Neural progenitor cell (in vitro differentiated cells): ENCODE measurements at regions not wholly inside any gene's neighbourhood (a gene's known extent, or its start where the extent isn't known, plus 50 kb on each side); places are given as distances from the start of the nearest gene placed in this dataset.

ENCODE experiments used
- EZH2 ChIP-seq: fragments of 200-600 bp; sonication (generic); IDR thresholded peaks from 2 replicates; pipeline ENCODE4 v1.6.1; 2017; ENCODE audit warnings: antibody characterized with exemption, mild to moderate bottlenecking, moderate library complexity
- EZH2phosphoT487 ChIP-seq: fragments of 200-600 bp; sonication (generic); IDR thresholded peaks from 2 replicates; pipeline ENCODE4 v1.6.1; 2017; ENCODE audit warnings: antibody characterized with exemption
- TF ChIP-seq, protein P1 (sequence below): fragments of 200-600 bp; sonication (generic); IDR thresholded peaks from 2 replicates; pipeline ENCODE4 v1.5.1; 2017; ENCODE audit warnings: antibody characterized with exemption, mild to moderate bottlenecking

DNA sequence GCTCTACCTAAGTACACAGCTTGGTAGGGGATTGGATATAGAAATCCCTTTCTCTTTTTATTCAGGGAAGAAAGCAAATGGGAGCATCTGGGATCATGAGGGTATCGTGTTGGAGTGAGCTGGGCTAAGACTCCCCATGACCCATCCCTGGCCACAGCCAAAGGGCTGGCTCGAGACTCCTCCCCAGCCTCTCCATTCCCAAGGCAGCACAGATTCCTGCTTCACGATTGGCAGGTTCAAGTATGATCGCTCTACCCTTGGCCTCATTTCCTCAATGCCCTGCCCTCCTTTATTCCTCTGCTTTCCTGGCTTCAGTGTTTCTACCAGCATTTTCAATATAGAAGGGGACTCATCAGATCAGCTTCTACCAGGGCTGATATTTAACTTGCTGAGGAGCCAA lies 89.7 kb downstream of the ATP1A1 start:
- TF ChIP-seq, protein P1, sequence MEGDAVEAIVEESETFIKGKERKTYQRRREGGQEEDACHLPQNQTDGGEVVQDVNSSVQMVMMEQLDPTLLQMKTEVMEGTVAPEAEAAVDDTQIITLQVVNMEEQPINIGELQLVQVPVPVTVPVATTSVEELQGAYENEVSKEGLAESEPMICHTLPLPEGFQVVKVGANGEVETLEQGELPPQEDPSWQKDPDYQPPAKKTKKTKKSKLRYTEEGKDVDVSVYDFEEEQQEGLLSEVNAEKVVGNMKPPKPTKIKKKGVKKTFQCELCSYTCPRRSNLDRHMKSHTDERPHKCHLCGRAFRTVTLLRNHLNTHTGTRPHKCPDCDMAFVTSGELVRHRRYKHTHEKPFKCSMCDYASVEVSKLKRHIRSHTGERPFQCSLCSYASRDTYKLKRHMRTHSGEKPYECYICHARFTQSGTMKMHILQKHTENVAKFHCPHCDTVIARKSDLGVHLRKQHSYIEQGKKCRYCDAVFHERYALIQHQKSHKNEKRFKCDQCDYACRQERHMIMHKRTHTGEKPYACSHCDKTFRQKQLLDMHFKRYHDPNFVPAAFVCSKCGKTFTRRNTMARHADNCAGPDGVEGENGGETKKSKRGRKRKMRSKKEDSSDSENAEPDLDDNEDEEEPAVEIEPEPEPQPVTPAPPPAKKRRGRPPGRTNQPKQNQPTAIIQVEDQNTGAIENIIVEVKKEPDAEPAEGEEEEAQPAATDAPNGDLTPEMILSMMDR, result no peak
- no peak for TF ChIP-seq EZH2
- no peak for TF ChIP-seq EZH2phosphoT487
